Upper lobe of left lung (tissue), 6 donors: ENCODE measurements at regions not wholly inside any gene's neighbourhood (a gene's known extent, or its start where the extent isn't known, plus 50 kb on each side); places are given as distances from the start of the nearest gene placed in this dataset.

Experiments
- ATAC-seq, 2 donors: fragments of 200-7000 bp; cut with Tn5 transposase; one replicate each; pipeline ENCODE4 v1.9.1; 2022; ENCODE audit warnings: mild to moderate bottlenecking in 2 of 2, moderate library complexity in 2 of 2; ENCODE audit not compliant: low FRiP score in 2 of 2
- DNase-seq, 2 donors: peaks; one replicate each; pipeline ENCODE4 v3.0.0-alpha.2; 2019 to 2020
- H3K27ac ChIP-seq, 4 donors: fragments of 200-600 bp; sonication (generic); one replicate each; pipeline ENCODE4 v1.5.1; 2016 to 2019
- H3K27me3 ChIP-seq, 4 donors: fragments of 200-600 bp; sonication (generic); one replicate each; pipeline ENCODE4 v1.5.1; 2017 to 2019
- H3K36me3 ChIP-seq, 4 donors: fragments of 200-600 bp; sonication (generic); one replicate each; pipeline ENCODE4 v1.5.1; 2016 to 2019
- H3K4me1 ChIP-seq, 4 donors: fragments of 200-600 bp; sonication (generic); one replicate each; pipeline ENCODE4 v1.5.1; 2018 to 2019
- H3K4me3 ChIP-seq, 4 donors: fragments of 200-600 bp; sonication (generic); one replicate each; pipeline ENCODE4 v1.5.1; 2017 to 2019; ENCODE audit warnings: mild to moderate bottlenecking in 2 of 4, moderate library complexity in 1 of 4
- H3K9me3 ChIP-seq, 4 donors: fragments of 200-600 bp; sonication (generic); one replicate each; pipeline ENCODE4 v1.5.1; 2018 to 2019
- EP300 ChIP-seq, 4 donors: sonication (generic); formaldehyde crosslinking; IDR thresholded peaks; one replicate each; pipeline ENCODE4 v1.5.1; 2017; ENCODE audit warnings: antibody characterized with exemption in 4 of 4, control low read depth in 2 of 4
- POLR2A ChIP-seq, 4 donors: fragments of 450-650 bp; IDR thresholded peaks; one replicate each; pipeline ENCODE4 v1.5.1; 2016 to 2017; ENCODE audit warnings: antibody characterized with exemption in 4 of 4, mild to moderate bottlenecking in 2 of 4
- POLR2AphosphoS5 ChIP-seq, 2 donors: sonication (generic); formaldehyde crosslinking; IDR thresholded peaks; one replicate each; pipeline ENCODE4 v1.5.1; 2017; ENCODE audit warnings: antibody characterized with exemption in 2 of 2
- WGBS, 2 donors: methylation state at CpG; one replicate each; pipeline ENCODE4 v1.1.5; 2017 to 2018; 5-methylcytosine and 5-hydroxymethylcytosine counted together
- TF ChIP-seq, protein P1 (sequence below), 6 experiments: fragments of 450-650 bp in 4 of 6; fragments of 200-600 bp in 2 of 6; sonication (generic) in 2 of 6; IDR thresholded peaks; one replicate each; pipeline ENCODE4 v1.5.1; 2016 to 2019; ENCODE audit warnings: antibody characterized with exemption in 6 of 6
- donor health status: DM: no; HTN: no; CAD: no; lungs with moderate emphysema.
- donor health status: DM: no; HTN: yes; CAD: no; lungs with severe emphysema.

- no peak overlapping the region for H3K27ac ChIP-seq
- H3K36me3 ChIP-seq, result no peaks in the 10 kb centered on the region
- no peak for DNase-seq
- no peak for TF ChIP-seq POLR2AphosphoS5 (IDR thresholded peaks at IDR 0.05)
- TF ChIP-seq, protein P1, sequence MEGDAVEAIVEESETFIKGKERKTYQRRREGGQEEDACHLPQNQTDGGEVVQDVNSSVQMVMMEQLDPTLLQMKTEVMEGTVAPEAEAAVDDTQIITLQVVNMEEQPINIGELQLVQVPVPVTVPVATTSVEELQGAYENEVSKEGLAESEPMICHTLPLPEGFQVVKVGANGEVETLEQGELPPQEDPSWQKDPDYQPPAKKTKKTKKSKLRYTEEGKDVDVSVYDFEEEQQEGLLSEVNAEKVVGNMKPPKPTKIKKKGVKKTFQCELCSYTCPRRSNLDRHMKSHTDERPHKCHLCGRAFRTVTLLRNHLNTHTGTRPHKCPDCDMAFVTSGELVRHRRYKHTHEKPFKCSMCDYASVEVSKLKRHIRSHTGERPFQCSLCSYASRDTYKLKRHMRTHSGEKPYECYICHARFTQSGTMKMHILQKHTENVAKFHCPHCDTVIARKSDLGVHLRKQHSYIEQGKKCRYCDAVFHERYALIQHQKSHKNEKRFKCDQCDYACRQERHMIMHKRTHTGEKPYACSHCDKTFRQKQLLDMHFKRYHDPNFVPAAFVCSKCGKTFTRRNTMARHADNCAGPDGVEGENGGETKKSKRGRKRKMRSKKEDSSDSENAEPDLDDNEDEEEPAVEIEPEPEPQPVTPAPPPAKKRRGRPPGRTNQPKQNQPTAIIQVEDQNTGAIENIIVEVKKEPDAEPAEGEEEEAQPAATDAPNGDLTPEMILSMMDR (IDR thresholded peaks at IDR 0.05), result no peak
- no peak for TF ChIP-seq POLR2A (IDR thresholded peaks at IDR 0.05)
- TF ChIP-seq EP300 (IDR thresholded peaks at IDR 0.05), result no peak
- ATAC-seq, result no peak
- WGBS, 2 donors, result 79 to 88% methylated on average over 2 of the region's 2 CpGs
- no peaks in the 10 kb centered on the region for H3K27me3 ChIP-seq
- no peaks in the 10 kb centered on the region for H3K4me1 ChIP-seq
- H3K4me3 ChIP-seq, result no peak overlapping the region
- no peaks in the 10 kb centered on the region for H3K9me3 ChIP-seq
Observed at GRCh38 chr7:51634538-51634937, 317.9 kb upstream of the COBL start.

- no peak overlapping the region for H3K4me3 ChIP-seq
- DNase-seq (no peak), ATAC-seq (no peak)
- H3K9me3 ChIP-seq, result no peaks in the 10 kb centered on the region
- no peaks in the 10 kb centered on the region for H3K4me1 ChIP-seq
- H3K27me3 ChIP-seq, result no peaks in the 10 kb centered on the region
- no peaks in the 10 kb centered on the region for H3K36me3 ChIP-seq
- H3K27ac ChIP-seq, result no peak overlapping the region
- TF ChIP-seq, protein P1 (IDR thresholded peaks at IDR 0.05), result no peak
- TF ChIP-seq POLR2AphosphoS5 (IDR thresholded peaks at IDR 0.05), result no peak
- TF ChIP-seq EP300 (IDR thresholded peaks at IDR 0.05), result no peak
- TF ChIP-seq POLR2A (IDR thresholded peaks at IDR 0.05), result no peak
- WGBS, 2 donors, result 80 to 100% methylated on average over 2 of the region's 2 CpGs
Observed at GRCh38 chr7:51634025-51634424, 317.4 kb upstream of the COBL start.

DNA sequence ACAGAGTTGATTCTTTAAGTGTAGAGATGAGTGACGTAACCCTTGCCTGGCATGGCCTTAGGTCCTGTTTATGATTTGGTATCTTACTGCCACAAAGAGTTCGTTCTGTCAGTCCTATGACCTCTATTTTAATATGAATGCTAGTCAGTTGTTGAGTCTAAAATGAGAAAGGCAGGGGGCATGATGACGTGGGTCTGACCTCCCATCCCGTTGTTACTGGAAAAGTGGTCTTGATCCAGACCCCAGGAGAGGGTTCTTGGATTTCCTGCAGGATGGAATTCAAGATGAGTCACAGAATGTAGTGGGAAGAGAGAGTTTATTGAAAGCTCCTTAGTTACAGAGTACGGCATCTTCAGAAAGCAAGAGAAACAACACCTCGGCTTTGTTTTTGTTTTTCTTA lies 317.0 kb upstream of the COBL start:
- DNase-seq, result no peak

GRCh38 chr7:51633006-51633405 lies 316.4 kb upstream of the COBL start:
- 87 to 95% methylated on average over 1 of the region's 1 CpG for WGBS, 2 donors
- Histone ChIP-seq H3K9me3 (no peaks in the 10 kb centered on the region), H3K27ac (no peak overlapping the region), H3K4me1 (no peaks in the 10 kb centered on the region), H3K27me3 (no peaks in the 10 kb centered on the region), H3K4me3 (no peak overlapping the region), H3K36me3 (no peaks in the 10 kb centered on the region)
- DNase-seq (no peak), ATAC-seq (no peak)
- no peak for TF ChIP-seq EP300 (IDR thresholded peaks at IDR 0.05)
- TF ChIP-seq POLR2A (IDR thresholded peaks at IDR 0.05), result no peak
- TF ChIP-seq, protein P1 (IDR thresholded peaks at IDR 0.05), result no peak
- TF ChIP-seq POLR2AphosphoS5 (IDR thresholded peaks at IDR 0.05), result no peak

More for the DNA sequence above, 317.0 kb upstream of the COBL start:
- H3K4me1 ChIP-seq, result no peaks in the 10 kb centered on the region
- H3K36me3 ChIP-seq, result no peaks in the 10 kb centered on the region
- H3K27ac ChIP-seq, result no peak overlapping the region
- no peak for TF ChIP-seq EP300 (IDR thresholded peaks at IDR 0.05)
- TF ChIP-seq POLR2A (IDR thresholded peaks at IDR 0.05), result no peak
- TF ChIP-seq, protein P1 (IDR thresholded peaks at IDR 0.05), result no peak
- no peak for TF ChIP-seq POLR2AphosphoS5 (IDR thresholded peaks at IDR 0.05)
- WGBS, 2 donors, result 80 to 88% methylated on average over 6 of the region's 6 CpGs
- no peaks in the 10 kb centered on the region for H3K9me3 ChIP-seq
- ATAC-seq, result no peak
- no peaks in the 10 kb centered on the region for H3K27me3 ChIP-seq
- H3K4me3 ChIP-seq, result no peak overlapping the region

- Histone ChIP-seq H3K9me3 (no peaks in the 10 kb centered on the region), H3K36me3 (no peaks in the 10 kb centered on the region), H3K4me3 (no peak overlapping the region), H3K27me3 (no peaks in the 10 kb centered on the region), H3K4me1 (no peaks in the 10 kb centered on the region), H3K27ac (no peak overlapping the region)
- TF ChIP-seq POLR2A (IDR thresholded peaks at IDR 0.05), result no peak
- TF ChIP-seq POLR2AphosphoS5 (IDR thresholded peaks at IDR 0.05), result no peak
- TF ChIP-seq, protein P1 (IDR thresholded peaks at IDR 0.05), result no peak
- TF ChIP-seq EP300 (IDR thresholded peaks at IDR 0.05), result no peak
- peak in 1 of 2 donors; percentile 49 for DNase-seq
- ATAC-seq, result no peak
- WGBS, 2 donors, result 91 to 97% methylated on average over 16 of the region's 16 CpGs
Observed at GRCh38 chr7:51630933-51631332, 314.3 kb upstream of the COBL start.
